GM18505 (cell line): ENCODE measurements at regions not wholly inside any gene's neighbourhood (a gene's known extent, or its start where the extent isn't known, plus 50 kb on each side); places are given as distances from the start of the nearest gene placed in this dataset.
"Not testable (repeated sequence)": the region's sequence is repeated elsewhere in the genome, so short reads cannot be mapped to it uniquely, and the experiment has no call there.

Experiments used
- ATAC-seq: cut with Tn5 transposase; IDR thresholded peaks from one replicate; pipeline ENCODE4 v1.9.1; 2021; ENCODE audit not compliant: unreplicated experiment
- POLR2A ChIP-seq: IDR thresholded peaks from 4 replicates; pipeline ENCODE4 v1.6.1; 2011; ENCODE audit warnings: borderline replicate concordance; ENCODE audit not compliant: insufficient read depth, insufficient read length; ENCODE audit errors: extremely low read depth

DNA sequence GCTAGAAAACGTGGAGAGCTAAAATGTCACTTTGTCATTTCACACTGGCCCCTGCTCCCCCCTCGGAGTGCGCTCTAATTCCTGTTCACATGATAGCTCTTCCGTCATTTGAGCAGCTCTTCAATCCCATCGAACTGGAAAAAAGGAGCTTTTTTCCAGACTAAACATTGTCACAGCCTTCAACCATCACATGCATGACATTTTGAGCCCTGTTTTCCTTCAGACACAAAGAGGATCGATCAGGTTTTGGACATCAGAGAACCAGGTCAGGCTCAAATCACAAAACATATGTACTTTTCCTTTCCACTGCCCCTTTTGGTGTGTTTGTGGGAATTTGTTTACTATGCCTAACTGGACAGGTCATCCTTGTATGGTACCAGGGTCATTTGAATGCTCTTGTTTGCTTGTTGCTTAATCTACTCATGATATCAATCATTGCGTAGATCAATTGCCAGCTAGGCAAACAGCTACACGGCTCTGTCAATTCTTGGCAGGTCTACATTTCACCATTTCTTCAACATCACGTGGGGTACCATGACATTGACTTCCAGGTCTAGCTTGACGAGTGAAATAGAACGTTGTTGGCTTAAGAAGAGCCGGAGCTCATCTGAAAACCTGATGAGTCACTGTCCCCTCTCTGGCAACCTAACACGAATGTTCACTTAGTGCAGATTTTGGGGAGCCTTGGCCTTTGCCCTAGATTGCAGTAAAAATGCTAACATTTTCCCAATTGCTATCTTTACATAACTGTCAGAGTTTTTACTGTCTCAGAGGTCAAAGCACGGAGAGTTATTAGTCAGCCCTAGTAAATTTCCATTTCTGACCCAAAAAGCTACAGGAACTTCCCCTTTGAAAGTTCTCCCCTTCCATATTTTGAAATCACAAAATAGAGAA lies 87.3 kb downstream of the LYZL2 start:
- no peak for TF ChIP-seq POLR2A
- no peak for ATAC-seq

DNA sequence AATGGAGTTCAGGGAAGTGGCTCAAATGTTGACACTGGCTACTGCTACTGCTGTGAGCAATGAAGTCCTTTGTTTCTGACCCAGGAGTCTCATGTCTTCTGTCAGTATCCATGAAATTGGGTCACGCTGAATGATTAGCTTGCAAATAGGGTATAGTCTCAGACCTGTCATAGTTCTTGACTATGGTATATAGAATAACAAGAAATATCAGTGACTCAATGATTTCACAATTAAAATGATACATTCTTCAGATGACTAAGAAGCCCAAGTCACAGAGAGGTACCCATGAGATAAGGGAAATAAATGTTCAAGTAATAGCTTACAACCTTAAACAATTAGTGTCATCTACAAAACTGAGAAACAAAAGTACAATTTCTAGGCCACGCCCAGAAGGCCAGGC lies 89.3 kb downstream of the LYZL2 start:
- TF ChIP-seq POLR2A, result no peak
- no peak for ATAC-seq

DNA sequence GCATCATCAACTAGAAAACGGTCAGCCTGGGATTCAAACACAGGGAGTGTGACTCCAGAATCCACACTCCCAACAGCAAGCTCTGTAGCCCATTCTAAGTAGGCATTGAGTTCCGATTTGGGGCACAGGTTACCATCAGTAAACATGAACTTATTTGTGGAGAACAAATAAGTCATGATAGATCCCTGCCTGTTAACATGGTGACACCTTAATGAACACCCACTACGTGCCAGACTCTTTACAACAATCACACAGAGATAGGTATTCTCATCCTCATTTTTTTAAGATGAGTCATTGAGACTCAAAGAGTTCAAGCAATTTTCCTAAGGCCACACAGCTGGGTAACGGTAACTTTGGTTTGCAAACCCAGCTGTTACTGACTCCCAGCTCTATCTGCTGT lies 91.5 kb downstream of the LYZL2 start:
- no peak for ATAC-seq
- no peak for TF ChIP-seq POLR2A

DNA sequence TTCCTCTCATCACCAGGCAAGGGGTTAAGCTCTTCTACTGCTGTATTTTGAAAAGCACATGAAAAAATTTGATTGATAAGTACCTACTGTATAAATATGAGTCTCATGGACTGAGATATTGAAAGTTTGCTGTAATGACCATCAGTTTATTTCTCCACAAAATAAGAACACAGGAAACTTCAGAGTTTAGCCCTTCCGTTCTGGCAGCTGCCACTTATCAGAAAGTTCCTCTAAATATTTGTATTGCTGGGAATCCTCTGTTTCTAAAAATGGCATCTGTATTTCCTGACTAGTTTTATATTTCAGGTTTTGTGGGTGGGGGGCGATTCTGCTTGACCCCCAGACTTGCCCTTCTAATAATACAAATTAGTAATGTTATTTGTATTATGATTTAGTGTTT lies 92.0 kb downstream of the LYZL2 start:
- ATAC-seq, result no peak
- no peak for TF ChIP-seq POLR2A

DNA sequence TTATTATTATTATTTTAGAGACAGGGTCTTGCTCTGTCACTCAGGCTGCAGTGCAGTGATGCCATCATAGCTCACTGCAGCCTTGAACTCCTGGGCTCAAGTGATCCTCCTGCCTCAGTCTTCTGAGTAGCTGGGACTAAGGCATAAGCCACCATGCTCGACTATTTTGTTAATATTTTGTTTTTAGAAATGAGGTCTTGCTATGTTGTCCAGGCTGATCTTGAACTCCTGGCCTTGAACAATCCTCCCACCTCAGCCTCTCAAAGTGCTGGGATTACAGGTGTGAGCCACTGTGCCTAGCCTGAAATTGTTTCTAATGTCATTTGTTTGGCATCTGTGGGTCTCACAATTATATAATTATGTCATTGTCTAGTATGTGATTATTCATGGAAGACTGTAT lies 92.4 kb downstream of the LYZL2 start:
- not testable (repeated sequence) for ATAC-seq

DNA sequence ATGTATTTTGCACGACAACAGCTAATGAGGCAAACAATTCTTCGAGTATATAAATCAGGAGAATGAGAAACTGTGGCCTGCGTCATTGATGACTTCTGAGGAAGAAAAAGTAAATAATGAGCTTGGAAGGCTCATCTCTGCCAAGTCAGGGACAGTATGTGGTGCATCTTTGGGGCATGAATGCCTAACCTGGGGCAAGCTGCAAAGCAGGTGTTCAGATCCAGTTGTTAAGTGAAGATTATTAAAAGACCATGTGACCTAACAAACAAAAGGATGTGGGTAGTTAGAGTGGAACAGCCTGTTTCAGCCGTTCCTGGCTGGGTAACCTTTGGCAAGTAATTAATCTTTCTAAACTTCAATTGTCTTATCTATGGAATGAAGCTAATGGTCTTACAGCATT lies 93.0 kb downstream of the LYZL2 start:
- no peak for TF ChIP-seq POLR2A
- no peak for ATAC-seq

DNA sequence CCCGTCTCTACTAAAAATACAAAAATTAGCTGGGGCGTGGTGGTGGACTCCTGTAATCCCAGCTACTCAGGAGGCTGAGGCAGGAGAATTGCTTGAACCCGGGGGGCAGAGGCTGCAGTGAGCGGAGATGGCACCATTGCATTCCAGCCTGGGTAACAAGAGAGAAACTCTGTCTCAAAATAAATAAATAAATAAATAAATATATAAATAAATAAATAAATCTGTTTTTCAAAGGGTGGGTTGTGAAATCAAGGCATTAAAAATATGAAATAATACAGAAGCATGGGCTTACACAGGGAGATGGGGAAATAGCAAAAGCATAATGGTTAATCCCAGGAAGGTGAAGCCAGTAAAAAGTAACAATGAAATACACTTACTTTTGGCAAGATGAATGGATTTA lies 93.9 kb downstream of the LYZL2 start:
- no peak for ATAC-seq
- no peak for TF ChIP-seq POLR2A

DNA sequence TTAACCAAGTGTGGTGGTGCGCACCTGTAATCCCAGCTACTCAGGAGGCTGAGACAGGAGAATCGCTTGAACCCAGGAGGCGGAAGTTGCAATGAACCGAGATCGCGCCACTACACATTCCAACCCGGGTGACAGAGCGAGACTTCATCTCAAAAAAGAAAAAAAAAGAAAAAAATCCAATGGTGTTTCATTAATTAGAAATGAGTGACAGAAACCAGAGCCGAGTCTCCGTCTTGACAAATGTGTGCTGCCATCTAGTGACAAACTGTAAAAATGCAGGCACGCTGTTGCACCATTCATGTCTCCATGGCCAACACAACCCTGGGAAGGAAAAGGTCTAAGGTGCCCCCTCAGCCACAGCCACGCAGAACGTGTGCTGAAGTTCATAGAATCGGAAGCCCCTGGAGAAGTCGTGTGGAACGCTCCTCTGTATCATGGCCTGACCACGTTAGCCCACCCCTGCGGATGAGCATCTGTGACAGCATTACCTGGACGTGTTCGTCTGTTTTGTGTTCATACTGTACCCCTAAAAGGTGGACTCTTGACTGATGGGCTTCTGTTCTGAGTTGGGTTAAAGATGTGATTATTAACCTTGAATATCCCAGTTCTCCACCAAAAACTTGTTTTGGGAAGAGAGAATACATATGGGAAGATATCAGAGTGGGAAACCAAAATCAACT lies 94.9 kb downstream of the LYZL2 start:
- no peak for TF ChIP-seq POLR2A
- no peak for ATAC-seq

DNA sequence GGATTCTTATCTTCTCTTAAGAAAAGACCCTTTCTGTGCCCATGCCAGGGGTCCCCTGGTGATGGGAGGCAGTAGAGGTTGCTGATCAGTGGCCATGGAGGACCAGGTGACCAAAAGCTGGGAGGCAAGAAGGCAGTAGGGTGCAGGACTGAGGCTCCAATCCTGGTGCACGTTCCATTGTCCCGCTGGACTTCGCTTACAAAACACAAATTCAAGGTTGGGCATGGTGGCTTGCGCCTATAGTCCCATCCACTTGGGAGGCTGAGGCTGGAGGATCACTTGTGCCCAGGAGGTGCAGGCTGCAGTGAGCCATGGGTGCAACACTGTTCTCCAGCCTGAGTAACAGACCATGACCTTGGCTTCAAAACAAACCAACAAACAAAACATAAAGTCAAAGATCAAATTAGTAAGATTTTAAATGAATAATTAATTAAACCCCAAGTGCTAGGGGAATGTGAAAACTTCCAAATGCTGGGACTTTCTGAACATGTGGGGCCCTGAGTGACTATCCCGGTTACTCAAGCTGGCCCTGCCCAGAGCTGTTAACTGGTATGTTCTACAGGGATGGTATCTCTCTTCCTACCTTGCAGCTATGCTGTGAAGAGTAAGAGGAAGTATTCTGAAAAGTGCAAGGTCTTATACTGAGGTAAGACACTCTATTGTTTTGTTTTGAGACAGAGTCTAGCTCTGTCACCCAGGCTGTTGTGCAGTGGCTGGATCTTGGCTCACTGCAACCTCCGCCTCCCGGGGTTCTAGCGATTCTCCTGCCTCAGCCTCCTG lies 97.6 kb downstream of the LYZL2 start:
- ATAC-seq, result no peak
- no peak for TF ChIP-seq POLR2A

DNA sequence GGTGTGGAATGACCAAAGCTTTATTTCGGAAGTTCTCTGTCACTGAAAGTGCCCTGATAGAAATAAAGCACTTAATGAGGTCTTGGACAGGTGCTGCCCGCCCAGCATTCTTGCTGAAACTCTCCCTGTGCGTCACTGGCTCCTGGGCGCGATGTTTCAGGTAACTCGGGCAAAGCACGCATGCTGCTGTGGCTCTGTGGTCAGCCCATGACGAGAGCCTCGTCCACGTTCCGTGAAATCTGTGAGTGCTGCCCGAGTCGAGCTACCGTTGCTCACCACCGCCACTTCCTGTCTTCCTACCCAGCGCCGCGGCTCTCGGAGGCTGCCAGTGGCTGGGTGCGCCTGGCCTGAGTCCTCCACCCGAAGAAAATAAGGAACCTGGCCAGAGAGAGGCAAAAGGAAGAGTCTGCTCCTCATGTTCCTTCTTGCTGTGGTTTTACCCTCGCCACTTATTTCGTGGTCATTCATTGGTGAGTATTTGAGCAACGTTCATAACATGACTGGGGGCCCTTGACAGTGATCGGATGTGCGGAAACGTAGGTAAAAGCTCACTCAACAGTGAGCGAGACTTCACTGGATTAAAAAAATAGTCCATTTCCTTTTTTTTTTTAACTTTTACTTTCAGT lies 95.5 kb downstream of the MAP3K8 start:
- peak; percentile 67 for ATAC-seq
- TF ChIP-seq POLR2A, result peak; percentile 64

DNA sequence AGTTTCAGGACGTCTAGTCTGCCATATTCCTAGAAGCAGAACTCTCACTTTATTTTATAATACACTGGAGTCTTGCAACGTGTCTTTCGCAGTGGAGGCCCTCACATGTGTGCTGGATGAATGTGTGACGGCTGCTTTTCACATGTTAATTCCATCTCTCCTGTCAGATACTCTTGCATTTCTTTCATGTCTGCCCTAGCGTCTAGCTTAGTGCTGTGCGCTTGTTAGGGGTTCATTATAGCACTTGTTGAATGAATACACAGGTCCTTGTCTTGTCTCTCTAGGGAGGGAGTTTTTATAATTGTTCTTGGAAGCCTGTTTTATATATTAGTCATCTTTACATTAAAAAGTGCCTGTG lies 94.4 kb downstream of the MAP3K8 start:
- ATAC-seq, result no peak
- no peak for TF ChIP-seq POLR2A

DNA sequence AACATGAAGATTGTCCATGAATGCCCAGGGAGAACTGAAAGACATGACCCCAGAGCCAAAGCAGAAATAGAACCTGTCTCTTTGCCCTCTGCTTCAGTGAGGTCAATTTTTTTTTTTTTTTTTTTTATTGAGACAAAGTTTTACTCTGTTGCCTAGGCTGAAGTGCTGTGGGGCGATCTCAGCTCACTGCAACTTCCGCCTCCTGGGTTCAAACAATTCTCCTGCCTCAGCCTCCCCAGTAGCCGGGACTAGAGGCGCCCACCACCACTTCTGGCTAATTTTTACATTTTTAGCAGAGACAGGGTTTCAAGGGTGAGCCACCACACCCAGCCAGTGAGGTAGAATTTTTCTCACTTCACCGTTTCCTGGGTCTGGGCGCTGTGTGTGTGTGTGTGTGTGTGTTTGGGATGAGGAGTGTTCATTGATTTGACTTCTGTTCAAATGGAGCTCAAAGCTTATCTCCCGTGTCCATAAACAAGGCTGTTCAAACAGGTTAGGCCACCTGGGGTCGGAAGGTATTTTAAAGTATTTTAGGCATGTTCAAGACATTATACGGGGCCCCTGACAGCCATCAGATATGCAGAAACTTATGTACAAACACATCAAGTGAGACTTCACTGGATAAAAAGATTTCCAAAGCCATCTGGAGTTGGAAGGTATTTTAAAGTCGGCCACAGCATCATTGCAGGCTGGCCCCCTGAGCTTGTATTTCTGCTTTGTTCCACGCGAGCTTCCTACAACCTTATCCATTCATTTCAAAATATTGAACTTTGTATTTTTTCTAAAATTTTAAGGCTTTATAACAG lies 93.8 kb downstream of the MAP3K8 start:
- no peak for ATAC-seq
- no peak for TF ChIP-seq POLR2A

DNA sequence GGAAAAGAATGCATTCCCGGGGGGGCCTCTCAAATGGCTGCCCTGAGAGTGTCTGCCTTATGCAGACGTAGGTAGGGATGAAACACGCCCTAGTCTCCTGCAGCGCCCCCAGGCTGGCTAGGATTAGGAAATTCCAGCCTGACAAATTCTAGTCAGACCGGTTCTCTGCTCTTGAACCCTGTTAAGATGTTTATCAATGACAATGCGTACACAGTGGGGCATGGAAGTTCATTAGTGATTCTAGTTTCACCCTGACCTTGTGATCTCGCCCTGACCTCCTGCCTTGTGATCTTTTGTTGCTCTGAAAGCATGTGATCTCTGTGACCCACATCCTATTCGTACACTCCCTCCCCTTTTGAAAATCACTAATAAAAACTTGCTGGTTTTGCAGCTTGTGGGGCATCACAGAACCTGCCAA lies 88.7 kb downstream of the MAP3K8 start:
- ATAC-seq, result not testable (repeated sequence)
